A673 (cell line): ENCODE measurements at regions not wholly inside any gene's neighbourhood (a gene's known extent, or its start where the extent isn't known, plus 50 kb on each side); places are given as distances from the start of the nearest gene placed in this dataset.
"Not testable (repeated sequence)": the region's sequence is repeated elsewhere in the genome, so short reads cannot be mapped to it uniquely, and the experiment has no call there.

Source experiments
- BruUV-seq: library from RNA; stranded (reverse); fragments of 400-500 nt; replicated peaks from 2 replicates; lab custom pipeline; 2021; lab: Mats Ljungman, UMichigan
- CTCF ChIA-PET: fragments of 300-600 bp; sonication (Branson Sonifier 250); formaldehyde crosslinking; loops from one replicate; lab custom pipeline; 2022; ENCODE audit warnings: antibody characterized with exemption; lab: Charles Lee
- POLR2A ChIA-PET: fragments of 300-600 bp; sonication (Branson Sonifier 250); formaldehyde crosslinking; loops from one replicate; lab custom pipeline; 2022; ENCODE audit warnings: antibody characterized with exemption; ENCODE audit not compliant: low non-redundant PET; lab: Charles Lee
- DNase-seq: peaks from one replicate; pipeline ENCODE4 v3.0.0-alpha.2; 2015; ENCODE audit warnings: low spot score
- H3K27ac ChIP-seq: fragments of 200-600 bp; sonication (generic); 2 replicates; pipeline ENCODE4 v1.5.1; 2016; ENCODE audit warnings: mixed run types, low read depth, mild to moderate bottlenecking, mixed read lengths, antibody characterized with exemption, low read length; ENCODE audit not compliant: poor library complexity, severe bottlenecking
- H3K27me3 ChIP-seq: fragments of 200-600 bp; sonication (generic); replicated peaks from 2 replicates; pipeline ENCODE4 v1.6.1; 2017; ENCODE audit warnings: mixed run types, low read depth, mild to moderate bottlenecking, mixed read lengths, antibody characterized with exemption, low read length; ENCODE audit not compliant: insufficient read depth, poor library complexity
- H3K36me3 ChIP-seq: fragments of 200-600 bp; sonication (generic); 2 replicates; pipeline ENCODE4 v1.6.1; 2016; ENCODE audit warnings: mixed run types, mild to moderate bottlenecking, mixed read lengths, antibody characterized with exemption, low read length; ENCODE audit not compliant: insufficient read depth, poor library complexity, severe bottlenecking
- H3K4me1 ChIP-seq: fragments of 200-600 bp; sonication (generic); 2 replicates; pipeline ENCODE4 v1.6.1; 2017; ENCODE audit warnings: mixed run types, mild to moderate bottlenecking, mixed read lengths, antibody characterized with exemption, low read length; ENCODE audit not compliant: insufficient read depth, poor library complexity, severe bottlenecking
- H3K4me3 ChIP-seq: fragments of 200-600 bp; sonication (generic); 2 replicates; pipeline ENCODE4 v1.5.1; 2016; ENCODE audit warnings: low read depth, mixed run types, mild to moderate bottlenecking, mixed read lengths, low read length; ENCODE audit not compliant: poor library complexity, severe bottlenecking
- H3K9me3 ChIP-seq: fragments of 200-600 bp; sonication (generic); 2 replicates; pipeline ENCODE4 v1.6.1; 2016; ENCODE audit warnings: mixed run types, low read depth, mild to moderate bottlenecking, mixed read lengths, antibody characterized with exemption, low read length; ENCODE audit not compliant: poor library complexity, severe bottlenecking
- intact Hi-C: fragments of 100-400 bp; cut with micrococcal nuclease; formaldehyde crosslinking; loops from one replicate; pipeline ENCODE4 v1.10.0; 2022; ENCODE audit not compliant: unreplicated experiment
- TF ChIP-seq, protein P1 (sequence below): fragments of 300-800, 200-600 bp; sonication (generic); conservative IDR thresholded peaks from 2 replicates; pipeline ENCODE4 v1.5.1; 2017; ENCODE audit warnings: low read depth, mild to moderate bottlenecking, antibody characterized with exemption, low read length, moderate library complexity, mixed read lengths

DNA sequence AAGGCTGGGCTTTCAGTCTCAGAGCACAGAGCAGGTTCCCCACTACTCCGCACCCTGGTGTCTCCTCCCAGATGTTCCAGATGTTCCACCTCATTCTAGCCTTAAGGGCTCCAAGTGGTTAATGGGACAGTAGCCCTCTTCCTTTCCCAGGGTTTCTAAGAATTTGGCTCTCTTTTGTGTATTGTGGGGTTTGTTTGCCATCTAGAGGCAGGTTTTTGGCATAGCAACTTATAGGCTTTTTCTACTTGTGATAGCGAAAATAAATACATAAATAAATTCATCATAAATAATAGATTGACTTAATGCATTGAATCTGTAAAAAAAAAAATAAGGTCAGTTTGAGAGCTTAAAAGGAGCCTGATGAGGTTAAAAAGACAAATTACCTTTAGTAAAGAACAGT lies 86.1 kb upstream of the XKR3 start:
- POLR2A ChIA-PET, H3K4me1 ChIP-seq, H3K27ac ChIP-seq, CTCF ChIA-PET, H3K4me3 ChIP-seq, H3K9me3 ChIP-seq, DNase-seq, intact Hi-C loops, H3K36me3 ChIP-seq, BruUV-seq: not testable (repeated sequence)
- H3K27me3 ChIP-seq: peaks cover 17% of the 10 kb centered on the region
- TF ChIP-seq, protein P1, sequence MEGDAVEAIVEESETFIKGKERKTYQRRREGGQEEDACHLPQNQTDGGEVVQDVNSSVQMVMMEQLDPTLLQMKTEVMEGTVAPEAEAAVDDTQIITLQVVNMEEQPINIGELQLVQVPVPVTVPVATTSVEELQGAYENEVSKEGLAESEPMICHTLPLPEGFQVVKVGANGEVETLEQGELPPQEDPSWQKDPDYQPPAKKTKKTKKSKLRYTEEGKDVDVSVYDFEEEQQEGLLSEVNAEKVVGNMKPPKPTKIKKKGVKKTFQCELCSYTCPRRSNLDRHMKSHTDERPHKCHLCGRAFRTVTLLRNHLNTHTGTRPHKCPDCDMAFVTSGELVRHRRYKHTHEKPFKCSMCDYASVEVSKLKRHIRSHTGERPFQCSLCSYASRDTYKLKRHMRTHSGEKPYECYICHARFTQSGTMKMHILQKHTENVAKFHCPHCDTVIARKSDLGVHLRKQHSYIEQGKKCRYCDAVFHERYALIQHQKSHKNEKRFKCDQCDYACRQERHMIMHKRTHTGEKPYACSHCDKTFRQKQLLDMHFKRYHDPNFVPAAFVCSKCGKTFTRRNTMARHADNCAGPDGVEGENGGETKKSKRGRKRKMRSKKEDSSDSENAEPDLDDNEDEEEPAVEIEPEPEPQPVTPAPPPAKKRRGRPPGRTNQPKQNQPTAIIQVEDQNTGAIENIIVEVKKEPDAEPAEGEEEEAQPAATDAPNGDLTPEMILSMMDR: peak; percentile 35; the same call in 1 of the 2 replicates

DNA sequence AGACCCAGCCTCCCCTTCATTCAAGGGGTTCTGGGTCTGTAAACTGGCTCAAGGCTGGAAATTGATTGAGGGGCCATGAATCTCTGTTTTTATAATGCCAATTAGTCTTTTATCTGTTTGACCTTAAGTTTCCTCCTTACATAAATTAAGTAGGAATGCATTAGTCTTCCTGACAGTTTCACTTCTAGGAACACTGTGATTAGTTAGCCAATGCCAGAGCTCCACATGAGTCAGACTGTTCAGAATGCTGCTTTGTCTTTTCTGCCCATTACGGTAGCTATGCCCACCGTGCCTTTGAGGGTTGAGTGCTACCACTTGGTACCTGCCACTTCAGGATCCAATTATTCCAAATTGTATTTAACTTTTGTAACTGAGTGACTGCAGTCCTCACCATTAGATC lies 76.8 kb upstream of the XKR3 start:
- H3K27ac ChIP-seq, DNase-seq, H3K4me3 ChIP-seq, BruUV-seq, H3K9me3 ChIP-seq, H3K36me3 ChIP-seq, H3K4me1 ChIP-seq, H3K27me3 ChIP-seq, POLR2A ChIA-PET, intact Hi-C loops, CTCF ChIA-PET: not testable (repeated sequence)

DNA sequence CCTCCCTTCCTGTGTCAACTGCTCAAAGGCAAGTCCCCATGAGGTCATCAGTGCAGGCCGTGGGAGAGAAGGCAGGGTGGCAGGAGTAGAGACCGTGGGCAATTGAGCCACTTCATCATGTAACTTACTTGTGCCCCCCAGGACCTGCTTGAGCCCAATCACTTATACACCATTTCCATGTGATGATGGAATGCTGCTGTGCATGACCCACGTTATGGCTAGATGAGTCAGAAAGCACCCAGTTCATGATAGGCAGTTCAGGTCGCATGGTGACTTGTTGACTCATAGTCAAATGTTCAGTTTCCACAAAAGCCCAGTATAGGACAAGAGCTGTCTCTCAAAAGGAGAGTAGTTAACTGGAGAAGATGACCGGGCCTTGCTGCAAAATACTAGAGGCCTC lies 76.4 kb upstream of the XKR3 start:
- H3K36me3 ChIP-seq, CTCF ChIA-PET, H3K9me3 ChIP-seq, H3K4me3 ChIP-seq, BruUV-seq, DNase-seq, H3K27me3 ChIP-seq, intact Hi-C loops, POLR2A ChIA-PET, H3K27ac ChIP-seq, H3K4me1 ChIP-seq: not testable (repeated sequence)

DNA sequence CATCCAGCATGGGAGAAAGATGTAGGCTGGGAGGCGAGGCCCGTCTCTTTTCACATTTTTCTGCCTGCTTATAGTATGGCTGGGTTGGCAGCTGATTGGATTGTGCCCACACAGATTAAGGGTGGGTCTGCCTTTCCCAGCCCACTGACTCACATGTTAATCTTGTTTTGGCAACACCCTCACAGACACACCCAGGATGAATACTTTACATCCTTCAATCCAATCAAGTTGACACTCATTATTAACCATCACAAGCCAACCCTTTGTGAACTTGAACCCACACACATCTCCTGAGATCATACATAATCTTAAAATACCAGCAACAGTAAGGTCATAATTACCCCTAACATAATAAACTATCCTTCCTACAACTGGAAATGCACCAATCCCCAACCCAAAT lies 74.1 kb upstream of the XKR3 start:
- H3K27ac ChIP-seq, H3K36me3 ChIP-seq, BruUV-seq, POLR2A ChIA-PET, H3K4me1 ChIP-seq, CTCF ChIA-PET, H3K4me3 ChIP-seq, intact Hi-C loops, H3K9me3 ChIP-seq, H3K27me3 ChIP-seq, DNase-seq: not testable (repeated sequence)

DNA sequence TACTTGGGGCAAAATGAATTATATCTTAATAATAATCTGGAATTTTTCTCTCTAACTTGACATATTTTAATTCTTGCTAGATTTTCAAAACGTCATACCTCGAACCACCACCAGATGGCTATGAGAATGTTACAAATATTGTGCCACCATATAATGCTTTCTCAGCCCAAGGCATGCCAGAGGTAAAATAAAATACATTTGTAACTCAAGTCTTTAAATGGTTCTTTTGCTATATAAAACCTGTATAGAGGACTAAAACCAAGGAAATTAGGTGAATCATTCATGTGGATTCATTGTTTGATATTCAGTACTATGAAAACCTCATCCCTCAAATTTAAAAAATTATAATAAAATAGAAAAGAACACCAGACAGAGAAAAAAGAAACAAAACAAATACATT lies 72.2 kb upstream of the XKR3 start:
- CTCF ChIA-PET, H3K36me3 ChIP-seq, H3K4me3 ChIP-seq, POLR2A ChIA-PET, DNase-seq, H3K9me3 ChIP-seq, H3K27ac ChIP-seq, BruUV-seq, H3K4me1 ChIP-seq, intact Hi-C loops, H3K27me3 ChIP-seq: not testable (repeated sequence)
- TF ChIP-seq, protein P1: 0 out of 2 replicates have a peak, but pooled peaks have one; percentile 12
